DOHH2 (cell line): ENCODE measurements at regions not wholly inside any gene's neighbourhood (a gene's known extent, or its start where the extent isn't known, plus 50 kb on each side); places are given as distances from the start of the nearest gene placed in this dataset.

ENCODE experiments used
- H3F3A ChIP-seq: fragments of 200-600 bp; sonication (generic), shearing (Covaris generic); 2 replicates; pipeline ENCODE4 v1.6.0; 2016; ENCODE audit warnings: antibody characterized with exemption, mild to moderate bottlenecking; ENCODE audit not compliant: control insufficient read depth, insufficient read depth
- H3K27ac ChIP-seq: fragments of 200-600 bp; sonication (generic); 2 replicates; pipeline ENCODE4 v1.5.1; 2014; ENCODE audit warnings: low read depth, mild to moderate bottlenecking, low read length, moderate library complexity
- H3K27me3 ChIP-seq: fragments of 200-600 bp; sonication (generic); 2 replicates; pipeline ENCODE4 v1.6.1; 2014; ENCODE audit warnings: mild to moderate bottlenecking, low read length, mixed read lengths; ENCODE audit not compliant: control insufficient read depth
- H3K36me3 ChIP-seq: fragments of 200-600 bp; sonication (generic); 2 replicates; pipeline ENCODE4 v1.6.1; 2014; ENCODE audit warnings: mild to moderate bottlenecking, low read length, moderate library complexity, mixed read lengths; ENCODE audit not compliant: control insufficient read depth
- H3K4me1 ChIP-seq: fragments of 200-600 bp; sonication (generic); 2 replicates; pipeline ENCODE4 v1.6.1; 2014; ENCODE audit warnings: mild to moderate bottlenecking, low read length, mixed read lengths; ENCODE audit not compliant: control insufficient read depth
- H3K4me2 ChIP-seq: fragments of 200-600 bp; sonication (generic); 2 replicates; pipeline ENCODE4 v1.6.0; 2014; ENCODE audit warnings: mild to moderate bottlenecking, low read length, moderate library complexity
- H3K4me3 ChIP-seq: fragments of 200-600 bp; sonication (generic); 2 replicates; pipeline ENCODE4 v1.5.1; 2014; ENCODE audit warnings: mild to moderate bottlenecking, low read length, mixed read lengths
- H3K79me2 ChIP-seq: fragments of 200-600 bp; sonication (generic); 2 replicates; pipeline ENCODE4 v1.6.1; 2014; ENCODE audit warnings: mild to moderate bottlenecking, low read length, mixed read lengths; ENCODE audit not compliant: control insufficient read depth
- H3K9me2 ChIP-seq: fragments of 200-600 bp; sonication (generic); replicated peaks from 2 replicates; pipeline ENCODE4 v1.6.1; 2014; ENCODE audit warnings: mild to moderate bottlenecking, low read length, mixed read lengths; ENCODE audit not compliant: control insufficient read depth
- H3K9me3 ChIP-seq: fragments of 200-600 bp; sonication (generic); 2 replicates; pipeline ENCODE4 v1.6.1; 2014; ENCODE audit warnings: antibody characterized with exemption, low read length, mixed read lengths; ENCODE audit not compliant: control insufficient read depth, insufficient read depth
- H4K20me1 ChIP-seq: fragments of 200-600 bp; sonication (generic); 2 replicates; pipeline ENCODE4 v1.6.0; 2014; ENCODE audit warnings: low read depth, mild to moderate bottlenecking, antibody characterized with exemption, low read length, moderate library complexity; ENCODE audit not compliant: control insufficient read depth, insufficient read depth
- EZH2phosphoT487 ChIP-seq: fragments of 200-600 bp; sonication (generic); IDR thresholded peaks from 2 replicates; pipeline ENCODE4 v1.6.1; 2017; ENCODE audit warnings: borderline replicate concordance, mild to moderate bottlenecking, antibody characterized with exemption, low read length, moderate library complexity, mixed read lengths
- TF ChIP-seq, protein P1 (sequence below): fragments of 200-600 bp; sonication (generic); IDR thresholded peaks from one replicate; pipeline ENCODE4 v1.5.1; 2014; ENCODE audit warnings: antibody characterized with exemption, mild to moderate bottlenecking, low read depth, low read length; ENCODE audit not compliant: poor library complexity, severe bottlenecking

DNA sequence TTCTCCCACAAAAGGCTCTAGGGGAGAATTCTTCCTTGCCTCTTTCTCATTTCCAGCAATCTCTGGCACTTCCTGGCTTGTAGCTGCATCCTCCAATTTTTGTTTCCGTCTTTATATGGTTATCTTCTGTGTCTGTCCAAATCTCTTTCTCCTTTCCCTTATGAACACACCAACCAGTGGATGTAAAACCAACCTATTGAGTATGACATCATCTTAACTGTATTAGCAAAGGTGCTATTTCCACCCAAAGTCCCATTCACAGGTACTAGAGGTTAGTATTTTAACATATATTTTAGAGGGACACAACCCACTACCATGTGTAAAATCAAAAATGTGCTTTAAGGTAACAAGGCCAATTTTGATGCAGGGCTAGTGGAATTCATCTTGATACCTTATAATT, 129.0 kb downstream of the RAP2A start:
- no peak for TF ChIP-seq EZH2phosphoT487
- TF ChIP-seq, protein P1, sequence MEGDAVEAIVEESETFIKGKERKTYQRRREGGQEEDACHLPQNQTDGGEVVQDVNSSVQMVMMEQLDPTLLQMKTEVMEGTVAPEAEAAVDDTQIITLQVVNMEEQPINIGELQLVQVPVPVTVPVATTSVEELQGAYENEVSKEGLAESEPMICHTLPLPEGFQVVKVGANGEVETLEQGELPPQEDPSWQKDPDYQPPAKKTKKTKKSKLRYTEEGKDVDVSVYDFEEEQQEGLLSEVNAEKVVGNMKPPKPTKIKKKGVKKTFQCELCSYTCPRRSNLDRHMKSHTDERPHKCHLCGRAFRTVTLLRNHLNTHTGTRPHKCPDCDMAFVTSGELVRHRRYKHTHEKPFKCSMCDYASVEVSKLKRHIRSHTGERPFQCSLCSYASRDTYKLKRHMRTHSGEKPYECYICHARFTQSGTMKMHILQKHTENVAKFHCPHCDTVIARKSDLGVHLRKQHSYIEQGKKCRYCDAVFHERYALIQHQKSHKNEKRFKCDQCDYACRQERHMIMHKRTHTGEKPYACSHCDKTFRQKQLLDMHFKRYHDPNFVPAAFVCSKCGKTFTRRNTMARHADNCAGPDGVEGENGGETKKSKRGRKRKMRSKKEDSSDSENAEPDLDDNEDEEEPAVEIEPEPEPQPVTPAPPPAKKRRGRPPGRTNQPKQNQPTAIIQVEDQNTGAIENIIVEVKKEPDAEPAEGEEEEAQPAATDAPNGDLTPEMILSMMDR = no peak
- Histone ChIP-seq H3K36me3 (no peaks in the 10 kb centered on the region), H3K27ac (no peak overlapping the region), H3K9me2 (no peaks in the 10 kb centered on the region), H3K4me3 (no peak overlapping the region), H3K4me1 (no peaks in the 10 kb centered on the region), H3K4me2 (no peak overlapping the region), H3K79me2 (no peaks in the 10 kb centered on the region), H3K9me3 (no peaks in the 10 kb centered on the region), H3F3A (no peaks in the 10 kb centered on the region), H4K20me1 (no peaks in the 10 kb centered on the region), H3K27me3 (no peaks in the 10 kb centered on the region)

DNA sequence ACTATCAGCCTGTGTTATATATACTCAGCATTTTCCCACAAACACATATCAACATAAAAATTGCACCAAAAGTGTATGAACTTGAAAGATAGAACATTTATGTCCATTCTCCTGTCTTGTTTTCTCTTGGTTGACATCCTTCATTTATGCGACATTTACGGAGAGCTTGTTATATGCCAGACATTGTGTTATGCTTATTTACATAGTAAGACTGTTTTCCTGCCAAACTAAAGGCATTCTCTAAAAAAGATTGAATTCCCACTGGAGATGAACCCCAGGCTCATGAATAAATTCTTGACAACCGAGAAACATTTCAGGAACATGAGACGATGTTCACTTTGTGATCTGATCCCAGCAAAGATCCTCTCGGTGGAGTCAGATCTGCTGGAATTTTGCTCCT, 131.0 kb downstream of the RAP2A start:
- H3K9me2 ChIP-seq = no peaks in the 10 kb centered on the region
- H3F3A ChIP-seq = no peaks in the 10 kb centered on the region
- H3K4me2 ChIP-seq = no peak overlapping the region
- H3K4me1 ChIP-seq = no peaks in the 10 kb centered on the region
- no peaks in the 10 kb centered on the region for H4K20me1 ChIP-seq
- no peak overlapping the region for H3K4me3 ChIP-seq
- H3K27me3 ChIP-seq = no peaks in the 10 kb centered on the region
- no peaks in the 10 kb centered on the region for H3K79me2 ChIP-seq
- no peak for TF ChIP-seq EZH2phosphoT487
- TF ChIP-seq, protein P1 = no peak
- H3K27ac ChIP-seq = no peak overlapping the region
- H3K36me3 ChIP-seq = no peaks in the 10 kb centered on the region
- no peaks in the 10 kb centered on the region for H3K9me3 ChIP-seq

DNA sequence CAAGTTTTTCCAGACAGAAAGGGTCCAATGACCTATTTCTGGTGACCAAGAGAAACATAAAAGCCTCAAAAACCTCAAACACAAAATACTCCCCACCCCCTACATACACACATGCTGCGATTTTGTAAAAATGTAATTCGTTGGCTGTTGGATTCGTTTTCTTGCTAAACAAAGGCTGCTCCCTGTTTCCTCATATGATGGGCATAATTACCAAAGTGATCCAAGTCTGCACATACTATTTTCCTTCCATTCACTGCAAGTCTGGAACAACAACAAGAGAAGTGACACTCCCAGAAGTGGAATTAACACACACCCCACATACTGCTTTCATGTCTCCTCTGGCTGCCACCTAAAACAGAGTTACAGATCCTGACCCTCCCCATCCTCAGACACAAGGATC, 131.9 kb downstream of the RAP2A start:
- no peaks in the 10 kb centered on the region for H3K79me2 ChIP-seq
- H4K20me1 ChIP-seq = no peaks in the 10 kb centered on the region
- no peaks in the 10 kb centered on the region for H3K4me1 ChIP-seq
- H3K27ac ChIP-seq = no peak overlapping the region
- H3K36me3 ChIP-seq = no peaks in the 10 kb centered on the region
- no peaks in the 10 kb centered on the region for H3K27me3 ChIP-seq
- H3K9me2 ChIP-seq = no peaks in the 10 kb centered on the region
- H3K9me3 ChIP-seq = no peaks in the 10 kb centered on the region
- H3K4me3 ChIP-seq = no peak overlapping the region
- H3F3A ChIP-seq = no peaks in the 10 kb centered on the region
- TF ChIP-seq, protein P1 = no peak
- no peak for TF ChIP-seq EZH2phosphoT487
- no peak overlapping the region for H3K4me2 ChIP-seq

DNA sequence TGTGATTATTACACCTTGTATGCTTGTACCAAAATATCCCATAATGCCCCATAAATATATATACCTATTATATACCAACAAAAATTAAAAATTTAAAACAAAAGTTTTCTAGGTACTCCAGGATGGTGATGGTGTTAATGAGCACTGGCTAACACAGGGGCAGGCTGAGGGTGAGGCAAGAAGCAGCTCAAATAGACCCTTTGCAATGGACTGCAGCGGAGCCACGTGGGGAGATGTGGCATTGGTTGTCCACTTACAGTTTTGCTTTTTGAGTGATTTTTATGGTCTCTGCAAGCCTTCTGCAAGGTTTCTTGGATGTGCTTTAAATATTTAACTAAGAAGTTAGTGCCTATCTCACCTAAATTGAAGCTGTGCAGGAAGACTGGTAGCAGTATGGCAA, 132.9 kb downstream of the RAP2A start:
- Histone ChIP-seq H3K4me1 (no peaks in the 10 kb centered on the region), H3K9me3 (no peaks in the 10 kb centered on the region), H3K36me3 (no peaks in the 10 kb centered on the region), H3K4me2 (no peak overlapping the region), H3K79me2 (no peaks in the 10 kb centered on the region), H3K27me3 (no peaks in the 10 kb centered on the region), H3K27ac (no peak overlapping the region), H3K9me2 (no peaks in the 10 kb centered on the region), H3K4me3 (no peak overlapping the region), H4K20me1 (no peaks in the 10 kb centered on the region), H3F3A (no peaks in the 10 kb centered on the region)
- TF ChIP-seq, protein P1 = no peak
- TF ChIP-seq EZH2phosphoT487 = no peak
